ENCODE measurements at regions not wholly inside any gene's neighbourhood (a gene's known extent, or its start where the extent isn't known, plus 50 kb on each side); places are given as distances from the start of the nearest gene placed in this dataset.

DNA sequence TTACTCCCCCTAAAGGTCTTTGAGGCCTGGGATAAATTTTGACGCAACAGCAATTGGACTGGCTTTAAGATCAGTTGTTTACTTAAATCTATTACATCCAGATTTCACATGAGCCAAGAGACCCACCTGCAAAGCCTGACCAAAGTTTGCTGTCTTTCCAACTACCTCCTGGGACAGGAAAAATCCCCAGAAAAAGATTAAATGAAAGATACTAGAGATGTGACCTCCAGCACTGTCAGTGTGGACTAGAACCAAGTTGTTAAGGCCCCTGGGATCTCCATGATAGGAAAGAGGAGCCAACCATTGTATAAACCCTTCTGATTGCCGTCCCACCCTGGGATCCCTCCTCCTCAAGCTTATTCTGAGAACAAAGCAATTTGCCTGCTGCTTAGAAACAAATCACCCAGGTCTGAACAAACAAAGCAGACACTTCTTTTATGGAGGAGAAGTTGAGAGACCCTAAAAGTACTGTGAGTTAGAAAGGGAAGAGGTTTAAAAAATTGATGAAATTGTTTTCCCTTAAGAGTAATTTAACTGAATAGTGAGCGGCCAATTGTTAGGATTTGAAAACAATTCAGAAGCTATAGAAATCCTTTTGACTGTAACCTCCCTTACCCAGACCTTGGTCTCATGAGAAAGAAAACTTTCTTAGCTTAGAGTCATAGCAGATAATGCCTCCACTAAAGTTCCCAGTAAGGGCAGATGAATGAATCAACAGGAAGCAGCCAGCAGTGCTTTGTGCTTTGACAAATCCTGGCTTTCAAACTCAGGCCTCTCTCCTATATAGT lies 255.2 kb downstream of the TMEM167A start:
- TF ChIP-seq, protein P1, sequence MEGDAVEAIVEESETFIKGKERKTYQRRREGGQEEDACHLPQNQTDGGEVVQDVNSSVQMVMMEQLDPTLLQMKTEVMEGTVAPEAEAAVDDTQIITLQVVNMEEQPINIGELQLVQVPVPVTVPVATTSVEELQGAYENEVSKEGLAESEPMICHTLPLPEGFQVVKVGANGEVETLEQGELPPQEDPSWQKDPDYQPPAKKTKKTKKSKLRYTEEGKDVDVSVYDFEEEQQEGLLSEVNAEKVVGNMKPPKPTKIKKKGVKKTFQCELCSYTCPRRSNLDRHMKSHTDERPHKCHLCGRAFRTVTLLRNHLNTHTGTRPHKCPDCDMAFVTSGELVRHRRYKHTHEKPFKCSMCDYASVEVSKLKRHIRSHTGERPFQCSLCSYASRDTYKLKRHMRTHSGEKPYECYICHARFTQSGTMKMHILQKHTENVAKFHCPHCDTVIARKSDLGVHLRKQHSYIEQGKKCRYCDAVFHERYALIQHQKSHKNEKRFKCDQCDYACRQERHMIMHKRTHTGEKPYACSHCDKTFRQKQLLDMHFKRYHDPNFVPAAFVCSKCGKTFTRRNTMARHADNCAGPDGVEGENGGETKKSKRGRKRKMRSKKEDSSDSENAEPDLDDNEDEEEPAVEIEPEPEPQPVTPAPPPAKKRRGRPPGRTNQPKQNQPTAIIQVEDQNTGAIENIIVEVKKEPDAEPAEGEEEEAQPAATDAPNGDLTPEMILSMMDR (IDR thresholded peaks at IDR 0.05) = no peak
- TF ChIP-seq EZH2 (IDR thresholded peaks at IDR 0.05) = no peak
